ENCODE measurements at regions not wholly inside any gene's neighbourhood (a gene's known extent, or its start where the extent isn't known, plus 50 kb on each side); places are given as distances from the start of the nearest gene placed in this dataset.

DNA sequence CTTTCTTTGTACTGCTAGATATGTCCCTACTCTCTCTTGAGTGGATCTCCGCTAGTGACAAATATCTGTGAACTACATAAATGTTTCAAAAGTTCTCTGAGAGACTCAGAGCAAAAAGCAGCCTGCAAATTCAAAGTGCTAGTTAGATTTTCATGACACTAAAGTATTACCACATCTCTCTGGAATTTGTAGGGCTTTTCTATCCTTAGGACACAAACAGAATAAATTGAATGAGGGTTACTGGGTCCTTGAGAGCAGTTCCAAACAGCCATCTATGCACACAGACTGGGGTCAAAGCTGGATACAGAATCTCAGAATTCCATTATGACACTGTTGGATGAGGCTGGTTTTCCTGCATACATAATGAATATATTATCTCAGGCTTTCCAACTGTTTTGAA is 953.2 kb downstream of the DIAPH3 start:
- TF ChIP-seq POLR2A (IDR thresholded peaks at IDR 0.05; ENCODE audit: low read depth, low read length), result no peak
- no peak for TF ChIP-seq POLR2AphosphoS5 (IDR thresholded peaks at IDR 0.05; ENCODE audit: low read depth, low read length)
- no peak for TF ChIP-seq TAF1 (IDR thresholded peaks at IDR 0.05; ENCODE audit: borderline replicate concordance, low read depth, low read length)

All from GM12892 (cell line).